GM21825 (cell line): ENCODE measurements at regions not wholly inside any gene's neighbourhood (a gene's known extent, or its start where the extent isn't known, plus 50 kb on each side); places are given as distances from the start of the nearest gene placed in this dataset.

ENCODE experiments used
- ATAC-seq: cut with Tn5 transposase; IDR thresholded peaks from one replicate; pipeline ENCODE4 v1.9.1; 2021; ENCODE audit warnings: mild to moderate bottlenecking, moderate library complexity; ENCODE audit not compliant: unreplicated experiment

GRCh38 chr11:42161886-42162285 is 702.4 kb upstream of the LRRC4C start:
- ATAC-seq, result no peak

GRCh38 chr11:42169191-42169590 is 709.7 kb upstream of the LRRC4C start:
- ATAC-seq, result no peak

GRCh38 chr11:42170601-42171000 is 711.1 kb upstream of the LRRC4C start:
- ATAC-seq, result no peak

- ATAC-seq, result no peak
Observed at GRCh38 chr11:42171046-42171445, 711.6 kb upstream of the LRRC4C start.

- ATAC-seq, result no peak
Observed at GRCh38 chr11:42172441-42172840, 713.0 kb upstream of the LRRC4C start.

- ATAC-seq, result no peak
Observed at GRCh38 chr11:42175203-42175602, 715.8 kb upstream of the LRRC4C start.

- no peak for ATAC-seq
Observed at GRCh38 chr11:42179216-42179615, 719.8 kb upstream of the LRRC4C start.

GRCh38 chr11:42195289-42196013 is 736.0 kb upstream of the LRRC4C start:
- ATAC-seq, result no peak

GRCh38 chr11:42200311-42200710 is 740.9 kb upstream of the LRRC4C start:
- ATAC-seq, result no peak

GRCh38 chr11:42201603-42202148 is 742.2 kb upstream of the LRRC4C start:
- ATAC-seq, result no peak

GRCh38 chr11:42205518-42205917 is 746.1 kb upstream of the LRRC4C start:
- ATAC-seq, result no peak

- ATAC-seq, result no peak
Observed at GRCh38 chr11:42225664-42226063, 766.2 kb upstream of the LRRC4C start.

GRCh38 chr11:42232673-42233072 is 773.2 kb upstream of the LRRC4C start:
- ATAC-seq, result no peak

GRCh38 chr11:42234451-42234951 is 775.0 kb upstream of the LRRC4C start:
- no peak for ATAC-seq

GRCh38 chr11:42237701-42238235 is 778.3 kb upstream of the LRRC4C start:
- ATAC-seq, result no peak

- no peak for ATAC-seq
Observed at GRCh38 chr11:42239188-42239587, 779.7 kb upstream of the LRRC4C start.

- no peak for ATAC-seq
Observed at GRCh38 chr11:42243385-42243784, 783.9 kb upstream of the LRRC4C start.

- no peak for ATAC-seq
Observed at GRCh38 chr11:42244376-42244775, 784.9 kb upstream of the LRRC4C start.

- no peak for ATAC-seq
Observed at GRCh38 chr11:42249401-42249800, 789.9 kb upstream of the LRRC4C start.

GRCh38 chr11:42249956-42250355 is 790.5 kb upstream of the LRRC4C start:
- ATAC-seq, result no peak

GRCh38 chr11:42251984-42252383 is 792.5 kb upstream of the LRRC4C start:
- ATAC-seq, result no peak

GRCh38 chr11:42253156-42253555 is 793.7 kb upstream of the LRRC4C start:
- ATAC-seq, result no peak
